ENCODE measurements at regions not wholly inside any gene's neighbourhood (a gene's known extent, or its start where the extent isn't known, plus 50 kb on each side); places are given as distances from the start of the nearest gene placed in this dataset.

- RAD21 ChIA-PET (ENCODE audit: unreplicated experiment), result no interaction called here
- BruUV-seq (replicated peaks), result no TSS peak
- H3K27ac ChIP-seq (ENCODE audit: control insufficient read depth, insufficient read depth), result no peak overlapping the region
These were observed 431.3 kb upstream of the MYT1L start for GRCh38 chr2:2762166-2762908.

More at GRCh38 chr2:2762166-2762908, 431.3 kb upstream of the MYT1L start:
- Histone ChIP-seq H3K79me2 (ENCODE audit: control insufficient read depth, insufficient read depth, low read length) (no peaks in the 10 kb centered on the region), H3K9ac (ENCODE audit: control insufficient read depth, insufficient read depth, low read length) (no peak overlapping the region), H3K4me3 (no peak overlapping the region), H3K36me3 (ENCODE audit: control insufficient read depth in 2 of 2, insufficient read depth in 2 of 2, low read length in 1 of 2) (no peaks in the 10 kb centered on the region), H2AFZ (ENCODE audit: control insufficient read depth, low read depth, low read length) (no peak overlapping the region), H3K9me3 (replicated peaks; ENCODE audit: control insufficient read depth, insufficient read depth, low read length) (no peaks in the 10 kb centered on the region; the same call in 2 of the 3 replicates), H3K4me1 (ENCODE audit: control insufficient read depth, insufficient read depth, low read length) (0 out of 2 replicates have a peak, but pooled peaks cover 7% of the 10 kb centered on the region), H3K4me2 (ENCODE audit: control insufficient read depth, insufficient read depth) (no peak overlapping the region), H3K27me3 (replicated peaks in 1 of 2; ENCODE audit: control insufficient read depth in 2 of 2, insufficient read depth in 2 of 2, low read length in 1 of 2) (no peaks in the 10 kb centered on the region), H4K20me1 (ENCODE audit: control insufficient read depth, insufficient read depth) (no peaks in the 10 kb centered on the region)
- 29% methylated on average over 17 of the region's 17 CpGs for WGBS (ENCODE audit: insufficient coverage, insufficient replicate concordance, low lambda C conversion rate, missing lambda C conversion rate)
- no peak for DNase-seq (ENCODE audit: low read depth, low spot score)
- TF ChIP-seq MYC (IDR thresholded peaks at IDR 0.05; ENCODE audit: insufficient read depth, insufficient read length, insufficient replicate concordance, low read length, severe bottlenecking), result no peak
- TF ChIP-seq BCL3 (IDR thresholded peaks at IDR 0.05; ENCODE audit: borderline replicate concordance, insufficient read depth, low read depth, low read length, poor library complexity, severe bottlenecking), result no peak
- no peak for TF ChIP-seq ZNF592 (IDR thresholded peaks at IDR 0.05)
- TF ChIP-seq, protein P1, sequence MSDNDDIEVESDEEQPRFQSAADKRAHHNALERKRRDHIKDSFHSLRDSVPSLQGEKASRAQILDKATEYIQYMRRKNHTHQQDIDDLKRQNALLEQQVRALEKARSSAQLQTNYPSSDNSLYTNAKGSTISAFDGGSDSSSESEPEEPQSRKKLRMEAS (IDR thresholded peaks at IDR 0.05; ENCODE audit: low read depth, low read length), result no peak
- TF ChIP-seq EGR1 (IDR thresholded peaks at IDR 0.05; ENCODE audit: borderline replicate concordance in 1 of 2, low read depth in 2 of 2, low read length in 2 of 2), result no peak
- TF ChIP-seq MEF2B (IDR thresholded peaks at IDR 0.05; ENCODE audit: partially characterized antibody, poor library complexity, severe bottlenecking), result no peak
- ATAC-seq, result no peak
- intact Hi-C loops (cut with micrococcal nuclease; ENCODE audit: unreplicated experiment), result no loop called here
- ChIA-PET CTCF (no interaction called here), SMC1A (ENCODE audit: uncharacterized antibody, unreplicated experiment) (no interaction called here), POLR2A (no interaction called here)
- in situ Hi-C loops (cut with MboI), result no loop called here
- FAIRE-seq, result no peak

Measured in GM12878 (cell line).